ENCODE measurements at regions not wholly inside any gene's neighbourhood (a gene's known extent, or its start where the extent isn't known, plus 50 kb on each side); places are given as distances from the start of the nearest gene placed in this dataset.
"Not testable (repeated sequence)": the region's sequence is repeated elsewhere in the genome, so short reads cannot be mapped to it uniquely, and the experiment has no call there.

GRCh38 chr9:39567396-39567795, 211.9 kb downstream of the SPATA31A1 start:
- not testable (repeated sequence) for DNase-seq

- not testable (repeated sequence) for DNase-seq
These were observed 213.4 kb downstream of the SPATA31A1 start for GRCh38 chr9:39568900-39569299.

GRCh38 chr9:39573024-39574022, 217.9 kb downstream of the SPATA31A1 start:
- DNase-seq = not testable (repeated sequence)

GRCh38 chr9:39579000-39579399, 223.5 kb downstream of the SPATA31A1 start:
- not testable (repeated sequence) for DNase-seq

DNA sequence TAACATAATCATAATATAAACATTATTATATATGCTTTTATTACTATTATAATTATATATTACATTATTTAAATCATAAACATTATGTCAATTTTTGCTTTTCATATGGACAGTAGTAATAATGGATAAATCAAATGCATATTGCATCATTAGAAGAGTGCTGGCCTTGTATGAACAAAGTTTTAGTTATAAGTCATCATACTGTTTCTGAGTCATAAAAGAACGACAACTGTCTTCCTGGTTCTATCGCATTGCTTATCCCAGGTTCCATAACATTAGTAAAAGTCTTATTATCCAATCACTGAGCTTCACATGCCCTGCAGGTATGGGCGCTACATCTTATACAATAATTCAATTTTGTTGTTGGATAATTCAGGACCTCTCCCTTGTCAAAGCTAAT, 225.8 kb downstream of the SPATA31A1 start:
- DNase-seq = not testable (repeated sequence)

DNA sequence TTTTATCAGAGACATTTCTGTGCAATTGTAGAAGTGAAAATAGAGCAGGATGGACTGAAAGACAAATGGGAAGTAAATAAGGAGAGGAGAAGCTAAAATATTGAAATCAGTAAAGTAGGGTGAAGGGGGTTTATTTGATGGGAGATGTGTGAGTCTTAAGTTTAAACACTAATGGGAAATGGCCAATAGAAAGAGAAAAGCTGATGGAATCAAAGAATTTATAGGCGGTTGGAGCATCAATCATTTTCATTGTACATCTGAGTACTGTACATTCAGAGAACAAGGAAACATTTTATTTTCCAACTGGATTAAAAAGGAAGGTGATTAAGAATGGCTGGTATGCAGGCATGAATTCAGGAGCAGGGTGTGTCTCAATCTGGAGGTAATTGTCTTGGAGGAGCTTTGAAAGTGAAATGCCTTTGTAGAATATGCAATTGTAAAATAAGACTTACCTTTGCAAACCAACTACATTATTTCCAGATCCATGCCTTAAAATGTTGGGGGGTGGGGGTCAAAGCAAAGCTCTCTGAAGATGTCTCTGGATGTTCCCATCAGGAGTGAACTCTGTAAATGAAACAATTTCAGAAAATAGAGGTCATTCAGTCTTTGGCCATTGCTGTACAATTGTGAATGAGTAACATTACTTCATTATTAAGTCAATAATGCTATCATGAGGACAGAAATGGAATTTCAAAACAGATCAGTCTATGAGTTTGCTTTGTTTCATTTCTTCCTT, 227.4 kb downstream of the SPATA31A1 start:
- not testable (repeated sequence) for DNase-seq

DNA sequence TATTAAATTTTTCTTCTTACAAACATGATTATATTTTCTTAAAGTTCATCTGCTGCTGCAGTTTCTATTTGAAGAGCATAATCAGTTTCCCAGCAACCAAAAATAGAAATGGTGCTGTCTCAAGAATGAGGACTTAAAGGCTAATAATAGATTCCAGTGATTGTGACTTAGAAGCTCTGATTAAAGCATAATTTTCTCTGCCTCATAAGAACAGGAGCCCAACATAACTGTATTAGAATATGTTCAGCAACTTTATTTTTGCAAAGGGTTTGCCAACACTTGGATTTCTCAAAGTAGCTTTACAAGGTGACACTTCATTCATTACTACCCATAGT, 227.9 kb downstream of the SPATA31A1 start:
- DNase-seq = not testable (repeated sequence)

GRCh38 chr9:39585233-39585632, 229.8 kb downstream of the SPATA31A1 start:
- not testable (repeated sequence) for DNase-seq

GRCh38 chr9:39587844-39588499, 232.5 kb downstream of the SPATA31A1 start:
- no peak for DNase-seq

DNA sequence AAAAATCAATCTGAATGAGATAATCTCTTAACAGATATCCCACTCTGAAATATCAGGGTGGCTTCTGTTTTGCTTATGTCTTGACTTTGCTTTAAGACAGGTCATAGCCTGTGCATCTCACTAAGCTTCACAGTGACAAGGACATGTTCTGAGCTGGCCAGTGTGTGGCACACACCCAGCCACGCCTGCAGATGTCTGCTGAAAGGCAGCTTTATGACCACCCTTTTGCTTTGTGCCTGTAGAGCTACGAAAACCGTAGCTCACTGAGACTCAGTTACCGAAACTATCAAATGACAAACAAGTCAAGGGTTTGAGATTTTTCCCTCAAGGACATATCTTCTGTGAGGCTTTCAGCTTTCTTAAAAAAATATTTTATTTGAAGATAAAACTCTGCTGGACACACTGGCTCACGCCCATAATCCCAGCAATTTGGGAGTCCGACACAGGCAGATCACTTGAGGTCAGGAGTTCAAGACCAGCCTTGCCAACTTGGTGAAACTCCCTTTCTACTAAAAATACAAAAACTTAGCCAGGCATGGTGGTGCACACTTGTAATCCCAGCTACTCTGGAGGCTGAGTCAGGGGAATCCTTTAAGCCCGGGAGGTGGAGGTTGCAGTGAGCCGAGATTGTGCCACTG, 233.2 kb downstream of the SPATA31A1 start:
- no peak for DNase-seq

GRCh38 chr9:39604089-39604488, 248.6 kb downstream of the SPATA31A1 start:
- not testable (repeated sequence) for DNase-seq

GRCh38 chr9:39611449-39612231, 256.2 kb downstream of the SPATA31A1 start:
- DNase-seq = not testable (repeated sequence)

DNA sequence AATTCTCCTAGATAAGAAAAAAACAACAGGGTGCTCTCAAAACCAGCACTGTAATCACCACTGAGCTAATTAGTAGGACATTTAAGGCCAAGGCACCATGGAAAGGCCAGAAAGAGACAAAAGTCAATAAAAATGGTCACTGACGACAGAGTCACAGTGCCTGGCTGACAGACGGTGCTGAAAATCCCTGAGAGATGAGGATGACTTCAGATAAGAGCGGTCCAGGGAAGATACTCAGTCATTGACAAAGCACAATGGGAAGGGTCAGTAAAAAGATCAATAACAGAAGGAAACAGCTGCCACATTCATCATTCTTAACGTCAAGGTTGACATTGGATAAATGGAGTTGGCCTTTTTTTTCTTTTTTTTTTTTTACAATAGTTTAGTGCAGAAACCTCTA, 261.0 kb downstream of the SPATA31A1 start:
- DNase-seq = not testable (repeated sequence)

DNA sequence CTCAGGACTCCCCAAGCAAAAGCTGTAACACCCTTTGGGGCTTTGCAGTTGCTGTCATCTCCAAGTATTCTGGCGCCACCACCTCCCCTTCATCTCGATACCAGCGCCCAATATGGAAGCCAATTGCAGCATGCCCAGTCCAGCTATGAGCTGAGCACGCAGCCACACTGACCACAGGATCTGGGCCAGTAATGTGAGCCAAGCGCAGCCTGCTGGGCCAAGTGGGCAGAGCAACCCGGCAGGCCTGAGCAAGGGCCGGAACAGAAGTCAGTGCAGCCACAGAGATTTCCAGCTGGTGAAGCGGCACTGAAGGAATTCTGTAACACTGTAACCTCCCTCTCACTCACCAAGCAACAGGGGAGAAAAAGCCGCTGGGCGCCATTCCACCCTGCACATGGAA, 268.6 kb downstream of the SPATA31A1 start:
- not testable (repeated sequence) for DNase-seq

DNA sequence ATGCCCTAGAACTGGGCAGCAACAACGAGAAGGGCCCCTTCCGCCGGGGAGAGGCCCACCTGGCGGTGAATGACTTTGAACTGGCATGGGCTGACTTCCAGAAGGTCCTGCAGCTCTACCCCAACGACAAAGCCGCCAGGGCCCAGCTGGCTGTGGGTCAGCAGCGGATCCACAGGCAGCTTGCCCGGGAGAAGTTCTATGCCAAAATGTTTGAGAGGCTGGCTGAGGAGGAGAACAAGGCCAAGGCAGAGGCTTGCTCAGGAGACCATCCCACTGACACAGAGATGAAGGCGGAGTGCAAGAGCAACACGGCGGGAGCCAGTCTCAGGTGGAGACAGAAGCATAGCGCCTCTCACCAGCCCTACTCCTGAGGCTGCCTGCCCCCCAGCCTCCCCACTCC, 276.6 kb downstream of the SPATA31A1 start:
- not testable (repeated sequence) for DNase-seq

- not testable (repeated sequence) for DNase-seq
These were observed 293.6 kb downstream of the SPATA31A1 start for GRCh38 chr9:39649029-39649428.

GRCh38 chr9:39656960-39657603, 301.6 kb downstream of the SPATA31A1 start:
- DNase-seq = not testable (repeated sequence)

DNA sequence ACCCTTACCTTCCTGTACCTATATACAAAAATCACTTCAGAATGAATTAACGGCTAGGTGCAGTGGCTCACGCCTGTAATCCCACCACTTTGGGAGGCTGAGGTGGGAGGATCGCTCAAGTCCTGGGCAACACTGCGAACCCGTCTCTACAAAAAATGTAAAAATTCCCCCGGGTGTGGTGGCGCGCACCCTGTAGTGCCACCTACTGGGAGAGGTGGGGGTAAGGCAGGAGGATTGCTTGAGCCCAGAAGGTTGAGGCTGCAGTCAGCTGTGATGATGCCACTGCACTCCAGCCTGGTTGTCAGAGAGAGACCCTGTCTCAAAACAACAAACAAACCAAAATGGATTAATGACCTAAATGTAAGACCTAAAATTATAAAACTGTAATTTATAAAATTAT, 307.6 kb downstream of the SPATA31A1 start:
- DNase-seq = not testable (repeated sequence)

DNA sequence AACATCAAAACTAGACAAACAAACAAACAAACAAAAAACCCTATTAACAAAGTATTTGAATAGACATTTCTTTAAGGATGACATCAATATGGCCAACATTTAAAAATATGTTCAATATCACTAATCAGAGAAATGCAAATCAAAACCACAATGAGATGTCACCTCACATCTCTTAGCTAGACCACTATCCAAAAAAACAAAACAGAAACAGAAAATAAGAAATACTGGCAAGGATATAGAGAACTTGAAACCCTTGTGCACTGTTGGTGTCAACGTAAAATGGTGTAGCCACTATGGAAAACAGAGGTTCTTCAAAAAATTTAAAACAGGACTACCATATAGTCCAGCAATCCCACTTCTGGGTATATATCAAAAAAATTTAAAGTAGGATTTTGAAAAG, 308.2 kb downstream of the SPATA31A1 start:
- DNase-seq = not testable (repeated sequence)

GRCh38 chr9:39665020-39665419, 309.6 kb downstream of the SPATA31A1 start:
- not testable (repeated sequence) for DNase-seq
